Activated naive CD8-positive, alpha-beta T cell treated with anti-CD3 and anti-CD28 coated beads, Interleukin-2, amount 10 ng/mL, durations not matched to agents 7 days and 5 days (primary cell): ENCODE measurements at regions not wholly inside any gene's neighbourhood (a gene's known extent, or its start where the extent isn't known, plus 50 kb on each side); places are given as distances from the start of the nearest gene placed in this dataset.

ENCODE experiments used
- ATAC-seq: fragments of 150-1000 bp; cut with Tn5 transposase; one replicate; pipeline ENCODE4 v1.10.0; 2021; ENCODE audit warnings: low read depth, moderate library complexity
- POLR2A ChIA-PET: fragments of 350-600 bp; sonication (Branson Sonifier 250); formaldehyde crosslinking; loops from one replicate; lab custom pipeline; 2021; ENCODE audit warnings: antibody characterized with exemption; lab: Charles Lee
- DNase-seq: peaks from one replicate; pipeline ENCODE4 v3.0.0; 2021
- H3K27ac Mint-ChIP-seq: one replicate; pipeline ENCODE4 v1.8.0; 2022; ENCODE audit warnings: mild to moderate bottlenecking, mixed read lengths
- H3K27me3 Mint-ChIP-seq: one replicate; pipeline ENCODE4 v1.8.0; 2022; ENCODE audit warnings: mild to moderate bottlenecking, moderate library complexity, mixed read lengths
- H3K36me3 Mint-ChIP-seq: one replicate; pipeline ENCODE4 v1.8.0; 2021; ENCODE audit warnings: mild to moderate bottlenecking, mixed read lengths
- H3K4me1 Mint-ChIP-seq: one replicate; pipeline ENCODE4 v1.8.0; 2021; ENCODE audit warnings: mixed read lengths
- H3K4me3 Mint-ChIP-seq: one replicate; pipeline ENCODE4 v1.8.0; 2022; ENCODE audit warnings: mild to moderate bottlenecking, moderate library complexity, mixed read lengths
- H3K9me3 Mint-ChIP-seq: one replicate; pipeline ENCODE4 v1.8.0; 2021; ENCODE audit warnings: mixed read lengths

GRCh38 chr22:48752451-48753380, 1075.0 kb downstream of the BRD1 start:
- Mint-ChIP-seq H3K27me3 (no peaks in the 10 kb centered on the region), H3K36me3 (no peaks in the 10 kb centered on the region), H3K27ac (no peak overlapping the region), H3K9me3 (no peaks in the 10 kb centered on the region), H3K4me3 (no peak overlapping the region), H3K4me1 (no peaks in the 10 kb centered on the region)
- ATAC-seq (no peak), DNase-seq (no peak)
- POLR2A ChIA-PET = no interaction called here

- no peaks in the 10 kb centered on the region for H3K4me1 Mint-ChIP-seq
- H3K27me3 Mint-ChIP-seq = no peaks in the 10 kb centered on the region
- H3K9me3 Mint-ChIP-seq = no peaks in the 10 kb centered on the region
- DNase-seq (no peak), ATAC-seq (no peak)
- no peaks in the 10 kb centered on the region for H3K36me3 Mint-ChIP-seq
- no peak overlapping the region for H3K27ac Mint-ChIP-seq
- no peak overlapping the region for H3K4me3 Mint-ChIP-seq
- POLR2A ChIA-PET = no interaction called here
Measured at GRCh38 chr22:48751539-48752437, 1075.9 kb downstream of the BRD1 start.

- H3K4me1 Mint-ChIP-seq = no peaks in the 10 kb centered on the region
- DNase-seq (no peak), ATAC-seq (no peak)
- POLR2A ChIA-PET = no interaction called here
- no peak overlapping the region for H3K4me3 Mint-ChIP-seq
- no peaks in the 10 kb centered on the region for H3K27me3 Mint-ChIP-seq
- no peaks in the 10 kb centered on the region for H3K9me3 Mint-ChIP-seq
- H3K27ac Mint-ChIP-seq = no peak overlapping the region
- H3K36me3 Mint-ChIP-seq = no peaks in the 10 kb centered on the region
Measured at GRCh38 chr22:48750826-48751440, 1076.7 kb downstream of the BRD1 start.

- no peak for ATAC-seq
- DNase-seq = no peak
Measured at GRCh38 chr22:48750282-48750681, 1077.4 kb downstream of the BRD1 start.

GRCh38 chr22:48749555-48750227, 1078.0 kb downstream of the BRD1 start:
- no peak overlapping the region for H3K27ac Mint-ChIP-seq
- H3K9me3 Mint-ChIP-seq = no peaks in the 10 kb centered on the region
- POLR2A ChIA-PET = no interaction called here
- no peak overlapping the region for H3K4me3 Mint-ChIP-seq
- no peaks in the 10 kb centered on the region for H3K4me1 Mint-ChIP-seq
- no peak for ATAC-seq
- DNase-seq = no peak
- no peaks in the 10 kb centered on the region for H3K27me3 Mint-ChIP-seq
- H3K36me3 Mint-ChIP-seq = no peaks in the 10 kb centered on the region

More at GRCh38 chr22:48750282-48750681, 1077.4 kb downstream of the BRD1 start:
- POLR2A ChIA-PET = no interaction called here
- no peak overlapping the region for H3K4me3 Mint-ChIP-seq
- no peaks in the 10 kb centered on the region for H3K36me3 Mint-ChIP-seq
- no peaks in the 10 kb centered on the region for H3K4me1 Mint-ChIP-seq
- H3K27ac Mint-ChIP-seq = no peak overlapping the region
- no peaks in the 10 kb centered on the region for H3K27me3 Mint-ChIP-seq
- H3K9me3 Mint-ChIP-seq = no peaks in the 10 kb centered on the region

GRCh38 chr22:48748860-48749554, 1078.7 kb downstream of the BRD1 start:
- DNase-seq = no peak
- no peak overlapping the region for H3K27ac Mint-ChIP-seq
- H3K36me3 Mint-ChIP-seq = no peaks in the 10 kb centered on the region
- H3K9me3 Mint-ChIP-seq = no peaks in the 10 kb centered on the region
- H3K27me3 Mint-ChIP-seq = no peaks in the 10 kb centered on the region
- ATAC-seq = no peak
- POLR2A ChIA-PET = no interaction called here
- H3K4me3 Mint-ChIP-seq = no peak overlapping the region
- H3K4me1 Mint-ChIP-seq = no peaks in the 10 kb centered on the region

- H3K4me3 Mint-ChIP-seq = no peak overlapping the region
- H3K4me1 Mint-ChIP-seq = no peaks in the 10 kb centered on the region
- DNase-seq (no peak), ATAC-seq (no peak)
- H3K27me3 Mint-ChIP-seq = no peaks in the 10 kb centered on the region
- no peaks in the 10 kb centered on the region for H3K36me3 Mint-ChIP-seq
- no peak overlapping the region for H3K27ac Mint-ChIP-seq
- no peaks in the 10 kb centered on the region for H3K9me3 Mint-ChIP-seq
- POLR2A ChIA-PET = no interaction called here
Measured at GRCh38 chr22:48748113-48748859, 1079.4 kb downstream of the BRD1 start.

- H3K27me3 Mint-ChIP-seq = no peaks in the 10 kb centered on the region
- POLR2A ChIA-PET = no interaction called here
- ATAC-seq = no peak
- H3K4me3 Mint-ChIP-seq = no peak overlapping the region
- DNase-seq = no peak
- no peaks in the 10 kb centered on the region for H3K36me3 Mint-ChIP-seq
- no peaks in the 10 kb centered on the region for H3K4me1 Mint-ChIP-seq
- H3K9me3 Mint-ChIP-seq = no peaks in the 10 kb centered on the region
- H3K27ac Mint-ChIP-seq = no peak overlapping the region
Measured at GRCh38 chr22:48746789-48747425, 1080.8 kb downstream of the BRD1 start.

GRCh38 chr22:48745842-48746788, 1081.6 kb downstream of the BRD1 start:
- ATAC-seq = no peak
- Mint-ChIP-seq H3K36me3 (no peaks in the 10 kb centered on the region), H3K27ac (no peak overlapping the region), H3K4me3 (no peak overlapping the region), H3K9me3 (no peaks in the 10 kb centered on the region), H3K4me1 (no peaks in the 10 kb centered on the region), H3K27me3 (no peaks in the 10 kb centered on the region)
- POLR2A ChIA-PET = no interaction called here
- no peak for DNase-seq

- DNase-seq (no peak), ATAC-seq (no peak)
- Mint-ChIP-seq H3K4me3 (no peak overlapping the region), H3K27ac (no peak overlapping the region), H3K9me3 (no peaks in the 10 kb centered on the region), H3K27me3 (no peaks in the 10 kb centered on the region), H3K4me1 (no peaks in the 10 kb centered on the region), H3K36me3 (no peaks in the 10 kb centered on the region)
- POLR2A ChIA-PET = no interaction called here
Measured at GRCh38 chr22:48744967-48745841, 1082.5 kb downstream of the BRD1 start.
